Liver (tissue), 8 donors: ENCODE measurements at regions not wholly inside any gene's neighbourhood (a gene's known extent, or its start where the extent isn't known, plus 50 kb on each side); places are given as distances from the start of the nearest gene placed in this dataset.

Source experiments
- DNase-seq: peaks from one replicate; pipeline ENCODE4 v3.0.0-alpha.2; 2017; ENCODE audit warnings: low spot score
- H3K27ac ChIP-seq, 2 donors: one replicate each; pipeline ENCODE4 v1.7.0; 2013; ENCODE audit warnings: inconsistent platforms in 2 of 2, low read length in 2 of 2, control low read depth in 1 of 2, low read depth in 1 of 2, mild to moderate bottlenecking in 1 of 2
- H3K27me3 ChIP-seq, 4 donors: one replicate each; pipeline versions ENCODE4 v1.6.1 to v1.7.0; 2013; ENCODE audit warnings: low read length in 3 of 4, inconsistent platforms in 1 of 4, mild to moderate bottlenecking in 1 of 4, moderate library complexity in 1 of 4; ENCODE audit not compliant: control insufficient read depth in 4 of 4, insufficient read depth in 4 of 4
- H3K36me3 ChIP-seq, 4 donors: one replicate each; pipeline versions ENCODE4 v1.6.1 to v1.7.0; 2013; ENCODE audit warnings: low read length in 3 of 4, mild to moderate bottlenecking in 3 of 4, low read depth in 1 of 4, moderate library complexity in 1 of 4; ENCODE audit not compliant: control insufficient read depth in 4 of 4, insufficient read depth in 3 of 4
- H3K4me1 ChIP-seq, 4 donors: one replicate each; pipeline versions ENCODE4 v1.6.1 to v1.7.0; 2013; ENCODE audit warnings: low read length in 3 of 4, mild to moderate bottlenecking in 3 of 4, moderate library complexity in 1 of 4; ENCODE audit not compliant: control insufficient read depth in 4 of 4, insufficient read depth in 4 of 4
- H3K4me3 ChIP-seq, 3 donors: one replicate each; pipeline versions ENCODE4 v1.6.1 to v1.7.0; 2013; ENCODE audit warnings: low read length in 3 of 3, control low read depth in 1 of 3, low read depth in 1 of 3, mild to moderate bottlenecking in 1 of 3
- H3K9ac ChIP-seq, 2 donors: one replicate each; pipeline ENCODE4 v1.7.0; 2013; ENCODE audit warnings: low read length in 2 of 2, mild to moderate bottlenecking in 2 of 2, moderate library complexity in 2 of 2, control low read depth in 1 of 2, low read depth in 1 of 2
- H3K9me3 ChIP-seq, 4 donors: one replicate each; pipeline versions ENCODE4 v1.6.1 to v1.7.0; 2013; ENCODE audit warnings: low read length in 3 of 4; ENCODE audit not compliant: control insufficient read depth in 4 of 4
- ATF3 ChIP-seq: IDR thresholded peaks from 2 replicates; pipeline ENCODE4 v1.6.1; 2016; ENCODE audit warnings: antibody characterized with exemption
- CTCF ChIP-seq: fragments of 150-350 bp; IDR thresholded peaks from 2 replicates; pipeline ENCODE4 v1.5.1; 2017; ENCODE audit warnings: improper control_type of control experiment, low read depth, low read length; ENCODE audit not compliant: missing input control
- EGR1 ChIP-seq, 2 donors: IDR thresholded peaks; 2 replicates each; pipeline ENCODE4 v1.6.1; 2016 to 2018; ENCODE audit warnings: antibody characterized with exemption in 2 of 2, low read depth in 2 of 2
- FOXA1 ChIP-seq: IDR thresholded peaks from 2 replicates; pipeline ENCODE4 v1.6.1; 2016; ENCODE audit warnings: antibody characterized with exemption
- GABPA ChIP-seq, 2 donors: IDR thresholded peaks in 1 of 2; conservative IDR thresholded peaks in 1 of 2; 2 replicates each; pipeline ENCODE4 v1.6.1; 2016; ENCODE audit warnings: antibody characterized with exemption in 2 of 2, mild to moderate bottlenecking in 1 of 2, moderate library complexity in 1 of 2
- HNF4A ChIP-seq, 2 donors: conservative IDR thresholded peaks; 2 replicates each; pipeline ENCODE4 v1.6.1; 2016; ENCODE audit warnings: antibody characterized with exemption in 2 of 2, mild to moderate bottlenecking in 2 of 2
- HNF4G ChIP-seq: IDR thresholded peaks from 2 replicates; pipeline ENCODE4 v1.6.1; 2016; ENCODE audit warnings: antibody characterized with exemption
- JUND ChIP-seq, 2 donors: IDR thresholded peaks; 2 replicates each; pipeline ENCODE4 v1.6.1; 2016; ENCODE audit warnings: antibody characterized with exemption in 2 of 2
- MAX ChIP-seq: IDR thresholded peaks from 2 replicates; pipeline ENCODE4 v1.6.1; 2016; ENCODE audit warnings: antibody characterized with exemption
- RAD21 ChIP-seq, 2 donors: IDR thresholded peaks; 2 replicates each; pipeline ENCODE4 v1.6.1; 2016; ENCODE audit warnings: antibody characterized with exemption in 2 of 2, mild to moderate bottlenecking in 2 of 2
- REST ChIP-seq: IDR thresholded peaks from 2 replicates; pipeline ENCODE4 v1.6.1; 2016; ENCODE audit warnings: antibody characterized with exemption, mild to moderate bottlenecking
- TAF1 ChIP-seq: conservative IDR thresholded peaks from 2 replicates; pipeline ENCODE4 v1.6.1; 2016; ENCODE audit warnings: antibody characterized with exemption, mild to moderate bottlenecking
- YY1 ChIP-seq: IDR thresholded peaks from 2 replicates; pipeline ENCODE4 v1.6.1; 2016; ENCODE audit warnings: antibody characterized with exemption, mild to moderate bottlenecking
- WGBS: extraction: QIAGEN DNeasy Blood & Tissue Kit; methylation state at CpG from one replicate; pipeline ENCODE4 v1.1.7; 2013; 5-methylcytosine and 5-hydroxymethylcytosine counted together
- donor health status: healthy.
- donor health status: healthy.
- donor health status: healthy.
- donor health status: healthy.
- donor health status: healthy.

- no peak for DNase-seq
- Histone ChIP-seq H3K36me3 (no peaks in the 10 kb centered on the region), H3K27ac (no peak overlapping the region), H3K9me3 (no peaks in the 10 kb centered on the region), H3K4me3 (no peak overlapping the region), H3K27me3 (no peaks in the 10 kb centered on the region), H3K4me1 (peaks cover 0 to 11% (median 4%) of the 10 kb centered on the region in 4 donors), H3K9ac (no peak overlapping the region)
- TF ChIP-seq HNF4A (conservative IDR thresholded peaks at IDR 0.05) (no peak), RAD21 (IDR thresholded peaks at IDR 0.05) (no peak), MAX (no peak), CTCF (no peak), FOXA1 (no peak), ATF3 (no peak), EGR1 (IDR thresholded peaks at IDR 0.05; ENCODE audit: low read depth in 2 of 2) (no peak)
- 92% methylated on average over 4 of the region's 4 CpGs for WGBS
Measured at GRCh38 chr7:28889290-28889689, 68.8 kb downstream of the TRIL start.

- no peaks in the 10 kb centered on the region for H3K36me3 ChIP-seq
- no peaks in the 10 kb centered on the region for H3K9me3 ChIP-seq
- no peaks in the 10 kb centered on the region for H3K27me3 ChIP-seq
- TF ChIP-seq YY1: no peak
- no peak for TF ChIP-seq TAF1
- TF ChIP-seq REST: no peak
- TF ChIP-seq GABPA (IDR thresholded peaks at IDR 0.05 in 1 of 2, conservative IDR thresholded peaks at IDR 0.05 in 1 of 2): no peak
- TF ChIP-seq JUND (IDR thresholded peaks at IDR 0.05): no peak
- no peak for TF ChIP-seq HNF4G
- H3K9ac ChIP-seq: no peak overlapping the region
- H3K27ac ChIP-seq: no peak overlapping the region
- DNase-seq: no peak
- H3K4me3 ChIP-seq: no peak overlapping the region
- H3K4me1 ChIP-seq: peaks cover 0 to 3% (median 0%) of the 10 kb centered on the region in 4 donors
- WGBS: 96% methylated on average over 2 of the region's 2 CpGs
Measured at GRCh38 chr7:28885771-28886170, 72.4 kb downstream of the TRIL start.
